Liver (tissue), 3 donors: ENCODE measurements at regions not wholly inside any gene's neighbourhood (a gene's known extent, or its start where the extent isn't known, plus 50 kb on each side); places are given as distances from the start of the nearest gene placed in this dataset.
"Not testable (repeated sequence)": the region's sequence is repeated elsewhere in the genome, so short reads cannot be mapped to it uniquely, and the experiment has no call there.

ENCODE experiments used
- GABPA ChIP-seq, 2 donors: IDR thresholded peaks in 1 of 2; conservative IDR thresholded peaks in 1 of 2; 2 replicates each; pipeline ENCODE4 v1.6.1; 2016; ENCODE audit warnings: antibody characterized with exemption in 2 of 2, mild to moderate bottlenecking in 1 of 2, moderate library complexity in 1 of 2
- JUND ChIP-seq, 2 donors: IDR thresholded peaks; 2 replicates each; pipeline ENCODE4 v1.6.1; 2016; ENCODE audit warnings: antibody characterized with exemption in 2 of 2
- RXRA ChIP-seq, 2 donors: IDR thresholded peaks; 2 replicates each; pipeline ENCODE4 v1.6.1; 2017 to 2018; ENCODE audit warnings: antibody characterized with exemption in 2 of 2, mild to moderate bottlenecking in 1 of 2
- SP1 ChIP-seq: IDR thresholded peaks from 2 replicates; pipeline ENCODE4 v1.6.1; 2018; ENCODE audit warnings: antibody characterized with exemption, mild to moderate bottlenecking
- TF ChIP-seq, protein P1 (sequence below): fragments of 150-350 bp; IDR thresholded peaks from 2 replicates; pipeline ENCODE4 v1.5.1; 2017; ENCODE audit warnings: improper control_type of control experiment, low read depth, low read length; ENCODE audit not compliant: missing input control
- TF ChIP-seq, protein P2 (sequence below): IDR thresholded peaks from 2 replicates; pipeline ENCODE4 v1.6.1; 2016; ENCODE audit warnings: antibody characterized with exemption
- TF ChIP-seq, protein P3 (sequence below): IDR thresholded peaks from 2 replicates; pipeline ENCODE4 v1.6.1; 2016; ENCODE audit warnings: antibody characterized with exemption
- TF ChIP-seq, protein P4 (sequence below): IDR thresholded peaks from 2 replicates; pipeline ENCODE4 v1.6.1; 2016; ENCODE audit warnings: antibody characterized with exemption, mild to moderate bottlenecking
- donor health status: healthy.
- donor health status: healthy.

DNA sequence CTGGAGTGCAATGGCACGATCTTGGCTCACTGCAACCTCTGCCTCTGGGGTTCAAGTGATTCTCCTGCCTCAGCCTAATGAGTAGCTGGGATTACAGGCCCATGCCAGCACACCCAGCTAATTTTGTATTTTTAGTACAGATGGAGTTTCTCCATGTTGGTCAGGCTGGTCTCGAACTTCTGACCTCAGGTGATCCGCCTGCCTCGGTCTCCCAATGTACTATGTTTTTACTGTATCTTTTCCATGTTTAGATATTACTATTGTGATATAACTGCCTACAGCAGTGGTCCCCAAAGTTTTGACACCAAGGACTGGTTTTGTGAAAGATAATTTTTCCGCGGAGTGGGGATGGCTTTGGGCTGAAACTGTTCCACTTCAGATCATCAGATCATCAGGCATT, 187.0 kb upstream of the TPTE start:
- not testable (repeated sequence) for TF ChIP-seq GABPA (IDR thresholded peaks at IDR 0.05 in 1 of 2, conservative IDR thresholded peaks at IDR 0.05 in 1 of 2); SP1; JUND (IDR thresholded peaks at IDR 0.05); RXRA (IDR thresholded peaks at IDR 0.05)
- TF ChIP-seq, protein P1, sequence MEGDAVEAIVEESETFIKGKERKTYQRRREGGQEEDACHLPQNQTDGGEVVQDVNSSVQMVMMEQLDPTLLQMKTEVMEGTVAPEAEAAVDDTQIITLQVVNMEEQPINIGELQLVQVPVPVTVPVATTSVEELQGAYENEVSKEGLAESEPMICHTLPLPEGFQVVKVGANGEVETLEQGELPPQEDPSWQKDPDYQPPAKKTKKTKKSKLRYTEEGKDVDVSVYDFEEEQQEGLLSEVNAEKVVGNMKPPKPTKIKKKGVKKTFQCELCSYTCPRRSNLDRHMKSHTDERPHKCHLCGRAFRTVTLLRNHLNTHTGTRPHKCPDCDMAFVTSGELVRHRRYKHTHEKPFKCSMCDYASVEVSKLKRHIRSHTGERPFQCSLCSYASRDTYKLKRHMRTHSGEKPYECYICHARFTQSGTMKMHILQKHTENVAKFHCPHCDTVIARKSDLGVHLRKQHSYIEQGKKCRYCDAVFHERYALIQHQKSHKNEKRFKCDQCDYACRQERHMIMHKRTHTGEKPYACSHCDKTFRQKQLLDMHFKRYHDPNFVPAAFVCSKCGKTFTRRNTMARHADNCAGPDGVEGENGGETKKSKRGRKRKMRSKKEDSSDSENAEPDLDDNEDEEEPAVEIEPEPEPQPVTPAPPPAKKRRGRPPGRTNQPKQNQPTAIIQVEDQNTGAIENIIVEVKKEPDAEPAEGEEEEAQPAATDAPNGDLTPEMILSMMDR, result not testable (repeated sequence)
- TF ChIP-seq, protein P2, sequence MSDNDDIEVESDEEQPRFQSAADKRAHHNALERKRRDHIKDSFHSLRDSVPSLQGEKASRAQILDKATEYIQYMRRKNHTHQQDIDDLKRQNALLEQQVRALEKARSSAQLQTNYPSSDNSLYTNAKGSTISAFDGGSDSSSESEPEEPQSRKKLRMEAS, result not testable (repeated sequence)
- TF ChIP-seq, protein P3, sequence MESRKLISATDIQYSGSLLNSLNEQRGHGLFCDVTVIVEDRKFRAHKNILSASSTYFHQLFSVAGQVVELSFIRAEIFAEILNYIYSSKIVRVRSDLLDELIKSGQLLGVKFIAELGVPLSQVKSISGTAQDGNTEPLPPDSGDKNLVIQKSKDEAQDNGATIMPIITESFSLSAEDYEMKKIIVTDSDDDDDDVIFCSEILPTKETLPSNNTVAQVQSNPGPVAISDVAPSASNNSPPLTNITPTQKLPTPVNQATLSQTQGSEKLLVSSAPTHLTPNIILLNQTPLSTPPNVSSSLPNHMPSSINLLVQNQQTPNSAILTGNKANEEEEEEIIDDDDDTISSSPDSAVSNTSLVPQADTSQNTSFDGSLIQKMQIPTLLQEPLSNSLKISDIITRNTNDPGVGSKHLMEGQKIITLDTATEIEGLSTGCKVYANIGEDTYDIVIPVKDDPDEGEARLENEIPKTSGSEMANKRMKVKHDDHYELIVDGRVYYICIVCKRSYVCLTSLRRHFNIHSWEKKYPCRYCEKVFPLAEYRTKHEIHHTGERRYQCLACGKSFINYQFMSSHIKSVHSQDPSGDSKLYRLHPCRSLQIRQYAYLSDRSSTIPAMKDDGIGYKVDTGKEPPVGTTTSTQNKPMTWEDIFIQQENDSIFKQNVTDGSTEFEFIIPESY, result not testable (repeated sequence)
- TF ChIP-seq, protein P4, sequence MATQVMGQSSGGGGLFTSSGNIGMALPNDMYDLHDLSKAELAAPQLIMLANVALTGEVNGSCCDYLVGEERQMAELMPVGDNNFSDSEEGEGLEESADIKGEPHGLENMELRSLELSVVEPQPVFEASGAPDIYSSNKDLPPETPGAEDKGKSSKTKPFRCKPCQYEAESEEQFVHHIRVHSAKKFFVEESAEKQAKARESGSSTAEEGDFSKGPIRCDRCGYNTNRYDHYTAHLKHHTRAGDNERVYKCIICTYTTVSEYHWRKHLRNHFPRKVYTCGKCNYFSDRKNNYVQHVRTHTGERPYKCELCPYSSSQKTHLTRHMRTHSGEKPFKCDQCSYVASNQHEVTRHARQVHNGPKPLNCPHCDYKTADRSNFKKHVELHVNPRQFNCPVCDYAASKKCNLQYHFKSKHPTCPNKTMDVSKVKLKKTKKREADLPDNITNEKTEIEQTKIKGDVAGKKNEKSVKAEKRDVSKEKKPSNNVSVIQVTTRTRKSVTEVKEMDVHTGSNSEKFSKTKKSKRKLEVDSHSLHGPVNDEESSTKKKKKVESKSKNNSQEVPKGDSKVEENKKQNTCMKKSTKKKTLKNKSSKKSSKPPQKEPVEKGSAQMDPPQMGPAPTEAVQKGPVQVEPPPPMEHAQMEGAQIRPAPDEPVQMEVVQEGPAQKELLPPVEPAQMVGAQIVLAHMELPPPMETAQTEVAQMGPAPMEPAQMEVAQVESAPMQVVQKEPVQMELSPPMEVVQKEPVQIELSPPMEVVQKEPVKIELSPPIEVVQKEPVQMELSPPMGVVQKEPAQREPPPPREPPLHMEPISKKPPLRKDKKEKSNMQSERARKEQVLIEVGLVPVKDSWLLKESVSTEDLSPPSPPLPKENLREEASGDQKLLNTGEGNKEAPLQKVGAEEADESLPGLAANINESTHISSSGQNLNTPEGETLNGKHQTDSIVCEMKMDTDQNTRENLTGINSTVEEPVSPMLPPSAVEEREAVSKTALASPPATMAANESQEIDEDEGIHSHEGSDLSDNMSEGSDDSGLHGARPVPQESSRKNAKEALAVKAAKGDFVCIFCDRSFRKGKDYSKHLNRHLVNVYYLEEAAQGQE, result not testable (repeated sequence)
